LNCAP (cell line): ENCODE measurements at regions not wholly inside any gene's neighbourhood (a gene's known extent, or its start where the extent isn't known, plus 50 kb on each side); places are given as distances from the start of the nearest gene placed in this dataset.

Source experiments
- TF ChIP-seq, protein P1 (sequence below): fragments of 450-650 bp; IDR thresholded peaks from 2 replicates; pipeline ENCODE4 v1.5.1; 2017; ENCODE audit warnings: mild to moderate bottlenecking

DNA sequence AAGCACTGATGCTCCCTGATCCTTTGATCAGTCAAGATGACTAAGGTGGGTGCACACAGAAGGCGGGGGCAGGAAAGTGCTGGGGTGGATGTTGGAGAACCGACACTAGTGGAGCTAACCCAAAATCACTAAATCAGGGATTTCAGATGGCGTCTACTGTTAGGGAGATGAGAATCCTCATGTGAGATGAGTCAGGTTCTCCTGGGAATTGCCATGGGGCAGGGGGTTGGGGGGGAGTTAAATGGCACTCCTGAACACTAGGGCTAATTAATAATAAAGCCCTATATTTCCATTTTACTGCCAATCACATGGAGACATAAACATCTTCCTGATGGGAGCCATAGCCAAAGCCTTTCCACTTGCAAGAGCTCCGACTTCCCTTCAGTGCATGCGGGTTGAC is 804.1 kb downstream of the KCNJ18 start:
- TF ChIP-seq, protein P1, sequence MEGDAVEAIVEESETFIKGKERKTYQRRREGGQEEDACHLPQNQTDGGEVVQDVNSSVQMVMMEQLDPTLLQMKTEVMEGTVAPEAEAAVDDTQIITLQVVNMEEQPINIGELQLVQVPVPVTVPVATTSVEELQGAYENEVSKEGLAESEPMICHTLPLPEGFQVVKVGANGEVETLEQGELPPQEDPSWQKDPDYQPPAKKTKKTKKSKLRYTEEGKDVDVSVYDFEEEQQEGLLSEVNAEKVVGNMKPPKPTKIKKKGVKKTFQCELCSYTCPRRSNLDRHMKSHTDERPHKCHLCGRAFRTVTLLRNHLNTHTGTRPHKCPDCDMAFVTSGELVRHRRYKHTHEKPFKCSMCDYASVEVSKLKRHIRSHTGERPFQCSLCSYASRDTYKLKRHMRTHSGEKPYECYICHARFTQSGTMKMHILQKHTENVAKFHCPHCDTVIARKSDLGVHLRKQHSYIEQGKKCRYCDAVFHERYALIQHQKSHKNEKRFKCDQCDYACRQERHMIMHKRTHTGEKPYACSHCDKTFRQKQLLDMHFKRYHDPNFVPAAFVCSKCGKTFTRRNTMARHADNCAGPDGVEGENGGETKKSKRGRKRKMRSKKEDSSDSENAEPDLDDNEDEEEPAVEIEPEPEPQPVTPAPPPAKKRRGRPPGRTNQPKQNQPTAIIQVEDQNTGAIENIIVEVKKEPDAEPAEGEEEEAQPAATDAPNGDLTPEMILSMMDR = no peak

DNA sequence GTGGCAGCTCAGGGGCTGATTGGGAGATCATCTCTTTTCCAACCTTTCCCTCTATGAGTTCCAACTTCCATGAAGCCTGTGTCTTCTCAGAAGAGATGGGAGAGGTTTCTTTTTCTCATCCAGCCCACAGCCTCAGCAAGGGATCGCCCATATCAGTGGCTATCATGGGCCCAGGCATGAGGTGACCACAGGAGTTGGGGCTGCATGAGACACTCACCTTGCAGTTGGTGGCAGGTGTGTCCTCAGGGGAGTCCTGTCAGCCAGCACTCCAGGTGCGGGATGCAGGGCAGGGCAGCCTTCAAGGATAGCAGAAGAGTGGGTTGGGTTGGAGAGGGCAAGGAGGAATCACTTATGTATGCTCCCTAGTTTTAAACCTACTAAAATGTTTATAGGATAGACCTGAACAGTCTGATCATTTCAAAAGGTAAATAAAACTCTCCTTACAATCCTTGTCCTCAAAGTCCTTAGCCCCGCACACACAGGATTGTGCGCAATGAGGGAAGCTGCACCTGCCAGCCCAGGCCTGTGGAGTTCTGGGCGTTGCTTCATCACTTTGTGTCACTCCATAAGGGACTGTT is 811.1 kb downstream of the KCNJ18 start:
- TF ChIP-seq, protein P1 = no peak

DNA sequence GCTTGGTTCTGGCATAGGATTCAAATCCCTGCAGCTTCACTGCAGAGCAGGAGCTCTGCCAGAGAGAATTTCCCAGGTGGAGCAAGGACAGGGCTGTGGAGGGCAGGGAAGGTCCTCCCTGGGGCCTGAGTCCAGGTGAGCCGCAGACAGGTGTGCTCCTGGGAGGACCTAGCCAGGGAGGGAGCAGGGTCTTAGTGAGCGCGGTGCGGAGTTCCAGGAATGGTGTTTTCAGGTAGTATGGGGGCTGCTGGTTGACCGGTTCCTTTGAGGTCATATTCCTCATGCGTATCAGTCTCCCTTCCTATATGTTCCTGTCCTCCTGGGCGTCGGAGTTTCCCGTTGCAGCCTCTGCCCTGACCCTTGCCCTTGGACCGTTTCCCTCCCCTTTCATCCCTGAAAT is 813.3 kb downstream of the KCNJ18 start:
- TF ChIP-seq, protein P1 = no peak

DNA sequence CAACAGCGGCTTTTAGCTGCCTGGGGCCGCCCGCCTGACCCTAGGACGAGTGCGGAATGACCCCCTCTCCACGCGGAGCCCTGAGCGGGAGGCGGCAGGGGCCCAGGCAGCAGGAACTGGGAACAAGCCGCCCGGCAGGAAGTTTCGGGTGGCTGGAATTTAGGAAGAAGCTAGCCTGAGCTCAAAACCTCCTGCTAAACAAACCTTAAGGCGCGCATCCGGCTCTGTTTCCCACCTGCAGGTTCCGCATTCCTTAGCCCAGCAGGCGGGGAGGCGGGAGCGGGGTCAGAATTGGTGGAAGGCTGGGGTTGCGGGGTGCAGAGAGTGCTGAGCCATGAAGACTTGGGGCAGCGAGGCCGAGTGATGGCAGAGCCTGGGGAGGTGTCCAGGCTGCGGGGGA is 813.9 kb downstream of the KCNJ18 start:
- TF ChIP-seq, protein P1 = no peak

DNA sequence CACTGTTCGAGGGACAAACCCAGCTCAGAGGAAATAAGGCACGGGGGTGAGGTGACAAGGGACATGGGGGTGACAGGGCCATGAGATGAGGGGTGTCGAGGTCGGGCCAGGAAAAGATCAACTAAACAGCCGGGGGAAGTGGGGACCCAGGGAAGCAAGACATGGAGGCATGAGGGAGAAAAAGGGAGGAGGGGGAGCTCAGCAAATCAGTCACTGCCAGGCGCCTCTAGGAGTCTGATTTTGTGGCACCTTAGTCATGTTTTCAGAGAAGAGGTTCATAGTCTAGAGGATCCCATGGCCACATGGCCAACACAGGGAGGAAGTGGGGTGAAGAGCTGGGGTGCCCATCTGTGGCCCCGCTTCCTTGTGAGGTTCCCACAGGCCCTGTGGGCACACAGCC is 814.5 kb downstream of the KCNJ18 start:
- TF ChIP-seq, protein P1 = no peak

DNA sequence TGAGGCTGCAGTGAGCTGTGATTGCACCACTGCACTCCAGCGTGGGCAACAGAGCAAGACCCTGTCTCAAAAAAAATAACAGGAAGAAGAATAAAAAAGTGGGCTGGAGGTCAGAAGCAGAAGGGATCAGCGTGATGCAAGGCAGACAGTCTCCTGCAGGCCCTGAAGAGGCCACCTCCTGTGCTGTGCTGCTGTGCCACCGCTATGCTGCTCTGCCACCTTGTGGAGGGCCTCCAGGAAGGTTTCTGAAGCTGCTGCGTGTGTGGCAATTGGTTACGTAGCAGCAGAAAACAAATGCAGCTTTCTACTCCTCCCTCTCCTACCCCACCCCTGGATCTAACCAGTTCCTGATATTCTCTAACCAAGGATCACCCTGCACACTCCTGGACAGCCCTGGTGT is 815.5 kb downstream of the KCNJ18 start:
- TF ChIP-seq, protein P1 = peak; percentile 36; the same call in 1 of the 2 replicates

DNA sequence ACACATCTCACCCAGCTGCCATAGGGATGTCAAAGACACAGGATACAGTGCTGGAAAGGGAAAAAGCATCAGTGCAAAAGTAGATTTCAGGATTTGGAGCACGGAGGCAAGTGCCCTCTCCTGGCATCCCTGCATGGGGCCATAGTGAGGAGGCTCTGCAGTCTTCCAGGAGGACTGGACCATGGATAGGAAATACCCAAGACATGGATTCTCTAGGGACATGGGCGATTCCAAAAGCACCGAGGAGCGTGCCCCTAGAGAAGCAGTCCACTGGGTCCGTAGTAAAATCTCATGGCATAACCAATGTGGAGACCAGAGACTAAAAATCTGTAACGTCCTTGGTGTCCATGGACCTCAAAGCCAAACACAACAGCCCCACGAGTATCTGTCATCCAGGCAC is 818.2 kb downstream of the KCNJ18 start:
- TF ChIP-seq, protein P1 = no peak

DNA sequence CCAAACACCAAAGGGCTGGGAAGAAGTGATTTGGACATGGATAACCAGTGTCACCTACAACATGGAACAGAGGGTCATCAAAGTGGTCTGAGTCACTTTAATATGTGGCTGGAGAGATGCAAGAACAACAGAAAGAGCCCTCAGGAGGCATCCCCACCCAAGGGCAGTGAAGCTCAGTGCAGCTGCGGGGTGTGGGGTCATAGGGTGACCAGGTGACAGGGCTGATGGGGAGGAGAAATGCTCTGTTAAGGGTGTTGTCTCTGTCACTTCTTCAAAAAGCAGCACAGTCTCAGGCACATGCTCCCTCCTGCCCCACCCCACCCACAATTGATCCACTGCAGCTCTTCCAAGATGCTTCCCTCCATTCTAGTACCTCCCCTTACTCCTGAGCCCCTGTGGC is 819.1 kb downstream of the KCNJ18 start:
- TF ChIP-seq, protein P1 = no peak
